Activated naive CD8-positive, alpha-beta T cell treated with anti-CD3 and anti-CD28 coated beads, Interleukin-2, amount 10 ng/mL, durations not matched to agents 7 days and 5 days (primary cell): ENCODE measurements at regions not wholly inside any gene's neighbourhood (a gene's known extent, or its start where the extent isn't known, plus 50 kb on each side); places are given as distances from the start of the nearest gene placed in this dataset.

ENCODE experiments used
- ATAC-seq: fragments of 150-1000 bp; cut with Tn5 transposase; one replicate; pipeline ENCODE4 v1.10.0; 2021; ENCODE audit warnings: low read depth, moderate library complexity
- POLR2A ChIA-PET: fragments of 350-600 bp; sonication (Branson Sonifier 250); formaldehyde crosslinking; loops from one replicate; lab custom pipeline; 2021; ENCODE audit warnings: antibody characterized with exemption; lab: Charles Lee
- DNase-seq: peaks from one replicate; pipeline ENCODE4 v3.0.0; 2021
- H3K27ac Mint-ChIP-seq: one replicate; pipeline ENCODE4 v1.8.0; 2022; ENCODE audit warnings: mild to moderate bottlenecking, mixed read lengths
- H3K27me3 Mint-ChIP-seq: one replicate; pipeline ENCODE4 v1.8.0; 2022; ENCODE audit warnings: mild to moderate bottlenecking, moderate library complexity, mixed read lengths
- H3K36me3 Mint-ChIP-seq: one replicate; pipeline ENCODE4 v1.8.0; 2021; ENCODE audit warnings: mild to moderate bottlenecking, mixed read lengths
- H3K4me1 Mint-ChIP-seq: one replicate; pipeline ENCODE4 v1.8.0; 2021; ENCODE audit warnings: mixed read lengths
- H3K4me3 Mint-ChIP-seq: one replicate; pipeline ENCODE4 v1.8.0; 2022; ENCODE audit warnings: mild to moderate bottlenecking, moderate library complexity, mixed read lengths
- H3K9me3 Mint-ChIP-seq: one replicate; pipeline ENCODE4 v1.8.0; 2021; ENCODE audit warnings: mixed read lengths

DNA sequence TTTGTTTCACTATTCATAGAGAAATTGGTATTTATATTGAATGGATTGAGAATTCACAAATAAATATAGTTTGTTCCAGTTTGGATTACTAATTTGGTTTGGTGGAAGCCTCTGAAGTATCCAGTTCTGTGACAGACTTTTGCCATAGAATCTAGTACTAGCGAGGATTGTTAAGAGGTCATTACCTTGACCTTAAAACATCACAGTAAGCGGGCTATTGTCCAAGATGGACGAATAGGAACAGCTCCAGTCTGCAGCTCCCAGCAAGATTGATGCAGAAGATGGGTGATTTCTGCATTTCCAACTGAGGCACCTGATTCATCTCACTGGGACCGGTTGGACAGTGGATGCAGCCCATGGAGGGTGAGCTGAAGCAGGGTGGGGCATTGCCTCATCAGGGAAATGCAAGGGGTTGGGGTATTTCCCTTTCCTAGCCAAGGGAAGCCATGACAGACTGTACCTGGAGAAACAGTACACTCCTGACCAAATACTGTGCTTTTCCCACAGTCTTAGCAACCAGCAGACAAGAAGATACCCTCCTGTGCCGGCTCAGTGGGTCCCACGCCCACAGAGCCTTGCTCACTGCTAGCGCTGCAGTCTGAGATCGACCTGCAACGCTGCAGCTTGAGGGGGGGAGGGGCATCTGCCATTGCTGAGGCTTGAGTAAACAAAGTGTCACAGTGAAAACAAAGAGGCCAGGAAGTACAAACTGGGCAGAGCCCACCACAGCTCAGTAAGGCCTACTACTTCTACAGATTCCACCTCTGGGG lies 66.4 kb upstream of the NEDD9 start:
- DNase-seq (no peak), ATAC-seq (no peak)
- peaks cover 17% of the 10 kb centered on the region for H3K9me3 Mint-ChIP-seq
- peaks cover 22% of the 10 kb centered on the region for H3K4me1 Mint-ChIP-seq
- POLR2A ChIA-PET, result no interaction called here
- H3K36me3 Mint-ChIP-seq, result peaks cover 89% of the 10 kb centered on the region
- H3K27ac Mint-ChIP-seq, result no peak overlapping the region
- no peak overlapping the region for H3K4me3 Mint-ChIP-seq
- no peaks in the 10 kb centered on the region for H3K27me3 Mint-ChIP-seq

GRCh38 chr6:11297376-11297729 lies 64.9 kb upstream of the NEDD9 start:
- peaks cover 84% of the 10 kb centered on the region for H3K36me3 Mint-ChIP-seq

DNA sequence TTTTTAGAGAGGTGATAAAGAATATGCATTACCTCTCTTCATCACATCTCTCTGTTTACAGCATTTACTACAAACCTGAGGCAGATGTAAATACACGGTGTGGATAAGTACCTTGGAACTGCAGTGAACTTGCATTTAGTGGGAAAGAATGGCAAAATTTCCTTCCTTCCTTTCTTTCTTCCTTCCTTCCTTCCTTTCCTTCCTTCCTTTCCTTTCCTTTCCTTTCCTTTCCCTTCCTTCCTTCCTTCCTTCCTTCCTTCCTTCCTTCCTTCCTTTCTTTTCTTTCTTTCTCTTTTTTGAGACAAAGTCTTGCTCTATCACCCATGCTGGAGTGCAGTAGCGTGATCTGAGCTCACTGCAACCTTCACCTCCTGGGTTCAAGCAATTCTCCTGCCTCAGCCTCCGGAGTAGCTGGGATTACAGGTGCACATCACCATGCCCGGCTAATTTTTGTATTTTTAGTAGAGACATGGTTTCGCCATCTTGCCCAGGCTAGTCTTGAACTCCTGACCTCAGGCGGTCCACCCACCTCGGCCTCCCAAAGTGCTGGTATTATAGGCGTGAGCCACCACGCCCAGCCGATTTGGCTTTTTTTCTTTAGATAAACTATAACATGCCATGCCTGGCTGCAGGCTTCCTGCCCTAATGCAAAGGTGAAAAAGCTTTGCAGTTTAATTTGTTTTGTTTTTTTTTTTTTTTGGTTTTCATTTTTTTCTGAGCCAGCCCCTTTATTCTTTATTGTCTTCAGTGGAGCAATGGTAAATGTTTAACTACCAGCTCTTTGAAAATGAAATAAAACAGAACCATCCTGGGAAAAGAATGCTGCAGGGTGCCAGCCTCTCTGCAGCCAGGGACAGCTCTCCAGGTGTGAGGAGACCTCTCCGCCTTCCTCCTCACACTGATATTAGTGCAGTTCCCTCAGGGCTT lies 64.2 kb upstream of the NEDD9 start:
- peaks cover 82% of the 10 kb centered on the region for H3K36me3 Mint-ChIP-seq
- H3K27ac Mint-ChIP-seq, result no peak overlapping the region
- POLR2A ChIA-PET, result no interaction called here
- H3K4me1 Mint-ChIP-seq, result peaks cover 34% of the 10 kb centered on the region
- DNase-seq (no peak), ATAC-seq (no peak)
- peaks cover 15% of the 10 kb centered on the region for H3K9me3 Mint-ChIP-seq
- no peaks in the 10 kb centered on the region for H3K27me3 Mint-ChIP-seq
- no peak overlapping the region for H3K4me3 Mint-ChIP-seq

More at GRCh38 chr6:11297376-11297729, 64.9 kb upstream of the NEDD9 start:
- no peak for ATAC-seq
- DNase-seq, result no peak
- H3K27me3 Mint-ChIP-seq, result no peaks in the 10 kb centered on the region
- no peak overlapping the region for H3K4me3 Mint-ChIP-seq
- POLR2A ChIA-PET, result no interaction called here
- peaks cover 30% of the 10 kb centered on the region for H3K4me1 Mint-ChIP-seq
- H3K27ac Mint-ChIP-seq, result no peak overlapping the region
- H3K9me3 Mint-ChIP-seq, result peaks cover 17% of the 10 kb centered on the region

DNA sequence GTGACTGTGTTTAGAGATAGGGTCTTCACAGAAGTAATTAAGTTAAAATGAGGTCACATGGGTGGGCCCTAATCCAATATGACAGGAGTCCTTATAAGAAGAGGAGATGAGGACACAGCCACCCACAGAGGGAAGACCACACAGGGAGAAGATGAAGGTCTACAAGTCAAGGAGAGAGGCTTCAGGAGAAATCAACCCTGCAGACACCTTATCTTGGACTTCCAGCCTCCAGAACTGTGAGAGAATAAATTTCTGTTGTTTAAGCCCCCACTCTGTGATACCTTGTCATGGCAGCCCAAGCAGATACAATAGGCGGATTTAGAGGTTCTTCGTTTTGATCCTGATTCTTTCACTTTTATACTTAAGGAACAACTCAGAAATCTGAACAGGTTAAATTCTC lies 63.5 kb upstream of the NEDD9 start:
- POLR2A ChIA-PET, result no interaction called here
- H3K4me3 Mint-ChIP-seq, result no peak overlapping the region
- no peak overlapping the region for H3K27ac Mint-ChIP-seq
- H3K27me3 Mint-ChIP-seq, result no peaks in the 10 kb centered on the region
- H3K36me3 Mint-ChIP-seq, result peaks cover 78% of the 10 kb centered on the region
- H3K9me3 Mint-ChIP-seq, result peaks cover 10% of the 10 kb centered on the region
- H3K4me1 Mint-ChIP-seq, result peaks cover 30% of the 10 kb centered on the region
- no peak for ATAC-seq
- no peak for DNase-seq

DNA sequence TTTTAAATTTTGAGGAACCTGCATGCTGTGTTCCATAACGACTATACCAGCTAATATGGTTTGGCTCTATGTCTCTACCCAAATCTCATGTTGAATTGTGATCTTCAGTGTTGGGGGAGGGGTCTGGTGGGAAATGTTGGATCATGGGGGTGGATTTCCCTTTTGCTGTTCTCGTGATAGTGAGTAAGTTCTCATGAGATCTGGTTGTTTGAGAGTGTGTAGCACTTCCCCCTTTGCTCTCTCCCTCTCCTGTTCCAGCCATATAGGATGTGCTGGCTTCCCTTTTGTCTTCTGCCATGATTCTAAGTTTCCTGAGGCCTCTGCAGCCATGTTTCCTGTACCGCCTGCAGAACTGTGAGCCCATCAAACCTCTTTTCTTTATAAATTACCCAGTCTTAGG lies 61.8 kb upstream of the NEDD9 start:
- Mint-ChIP-seq H3K27me3 (no peaks in the 10 kb centered on the region), H3K4me3 (no peak overlapping the region)
- POLR2A ChIA-PET, result no interaction called here

GRCh38 chr6:11292594-11293236 lies 60.2 kb upstream of the NEDD9 start:
- Mint-ChIP-seq H3K4me1 (peaks cover 22% of the 10 kb centered on the region), H3K36me3 (peaks cover 77% of the 10 kb centered on the region), H3K4me3 (no peak overlapping the region), H3K27me3 (no peaks in the 10 kb centered on the region), H3K9me3 (peaks cover 13% of the 10 kb centered on the region), H3K27ac (no peak overlapping the region)
- DNase-seq (no peak), ATAC-seq (no peak)
- POLR2A ChIA-PET, result interaction anchor here (0.9 kb wide), 1 partner anchor 88 kb away, joined by 3 read pairs; no protein-coding TSS in a partner anchor

More for the DNA sequence above, 61.8 kb upstream of the NEDD9 start:
- ATAC-seq (no peak), DNase-seq (no peak)
- Mint-ChIP-seq H3K4me1 (peaks cover 22% of the 10 kb centered on the region), H3K27ac (no peak overlapping the region), H3K36me3 (peaks cover 77% of the 10 kb centered on the region), H3K9me3 (peaks cover 7% of the 10 kb centered on the region)

DNA sequence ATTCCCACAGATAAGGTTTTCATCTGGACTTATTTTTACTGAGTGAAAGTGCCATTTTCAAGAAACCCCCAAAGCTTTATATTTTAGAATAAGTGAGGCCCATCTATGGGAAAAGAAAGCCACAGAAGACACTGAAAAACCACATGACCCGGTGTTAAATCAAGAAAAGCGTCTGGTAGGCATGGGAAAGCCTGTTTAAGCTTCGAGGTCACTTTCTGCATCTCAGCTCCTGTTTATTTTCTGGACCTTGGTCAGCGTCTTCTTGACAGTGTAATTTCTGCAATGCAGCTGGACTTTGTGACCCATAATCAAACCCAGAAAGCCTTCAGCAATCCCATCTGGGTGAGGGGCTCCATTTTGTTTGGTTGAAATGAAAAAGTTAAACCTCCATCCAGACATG lies 59.6 kb upstream of the NEDD9 start:
- no peak overlapping the region for H3K4me3 Mint-ChIP-seq
- no peak for ATAC-seq
- no peak for DNase-seq
- peaks cover 20% of the 10 kb centered on the region for H3K4me1 Mint-ChIP-seq
- no peak overlapping the region for H3K27ac Mint-ChIP-seq
- no peaks in the 10 kb centered on the region for H3K27me3 Mint-ChIP-seq
- H3K36me3 Mint-ChIP-seq, result peaks cover 74% of the 10 kb centered on the region
- POLR2A ChIA-PET, result interaction anchor here (0.8 to 0.9 kb wide), 2 partner anchors 12 to 89 kb away, joined by 3 read pairs; no protein-coding TSS in a partner anchor
- peaks cover 13% of the 10 kb centered on the region for H3K9me3 Mint-ChIP-seq

DNA sequence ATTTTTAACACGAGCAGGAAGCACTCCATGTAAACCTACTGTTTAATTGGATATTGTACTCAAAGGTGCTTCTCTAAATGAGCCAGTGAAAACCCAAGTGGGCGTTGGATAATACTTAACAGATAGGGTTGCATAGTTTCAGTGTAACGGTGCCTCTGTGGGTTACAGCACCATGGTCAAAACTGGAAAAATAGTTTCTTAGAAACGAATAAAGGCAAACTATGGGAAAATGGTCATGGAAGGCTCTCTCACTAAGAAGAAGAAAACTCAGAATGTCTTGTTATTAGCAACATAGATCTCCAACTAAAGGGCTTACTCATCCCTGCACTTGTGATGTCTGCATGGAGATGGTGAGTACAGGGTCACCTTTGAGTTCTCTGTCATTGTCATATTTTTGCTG lies 59.1 kb upstream of the NEDD9 start:
- Mint-ChIP-seq H3K9me3 (peaks cover 14% of the 10 kb centered on the region), H3K36me3 (peaks cover 73% of the 10 kb centered on the region), H3K27me3 (no peaks in the 10 kb centered on the region), H3K4me1 (peaks cover 20% of the 10 kb centered on the region), H3K4me3 (no peak overlapping the region), H3K27ac (no peak overlapping the region)
- no peak for ATAC-seq
- DNase-seq, result no peak
- POLR2A ChIA-PET, result interaction anchor here (0.8 to 0.9 kb wide), 2 partner anchors 12 to 89 kb away, joined by 3 read pairs; no protein-coding TSS in a partner anchor

- Mint-ChIP-seq H3K36me3 (peaks cover 68% of the 10 kb centered on the region), H3K4me1 (peaks cover 25% of the 10 kb centered on the region)
These were observed 57.6 kb upstream of the NEDD9 start for GRCh38 chr6:11290027-11290426.

DNA sequence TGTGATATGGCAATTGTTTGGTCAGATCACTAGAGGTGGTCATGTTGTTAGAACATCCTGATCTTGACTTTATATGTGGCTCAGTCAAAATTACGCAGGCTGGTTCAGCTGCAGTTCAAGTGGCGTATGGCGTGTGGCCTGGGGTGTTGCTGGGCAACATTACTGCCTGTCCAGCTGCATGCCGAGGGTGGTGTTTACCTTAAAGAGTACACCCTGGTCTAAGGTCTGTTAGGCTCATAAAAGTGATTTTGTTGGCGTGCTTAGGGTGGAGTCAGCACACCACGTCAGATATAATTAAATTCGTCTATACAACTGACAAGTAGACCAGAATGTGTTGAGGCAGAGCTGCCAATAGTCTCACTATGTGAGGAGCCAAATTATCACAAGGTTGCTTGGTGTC lies 55.6 kb upstream of the NEDD9 start:
- POLR2A ChIA-PET, result interaction anchor here (1.3 kb wide), 1 partner anchor 29 kb away, joined by 3 read pairs; no protein-coding TSS in a partner anchor
- H3K27ac Mint-ChIP-seq, result no peak overlapping the region

More at GRCh38 chr6:11290027-11290426, 57.6 kb upstream of the NEDD9 start:
- no peak for DNase-seq
- H3K27me3 Mint-ChIP-seq, result no peaks in the 10 kb centered on the region
- ATAC-seq, result no peak
- H3K27ac Mint-ChIP-seq, result no peak overlapping the region
- POLR2A ChIA-PET, result no interaction called here
- no peak overlapping the region for H3K4me3 Mint-ChIP-seq
- H3K9me3 Mint-ChIP-seq, result peaks cover 8% of the 10 kb centered on the region

GRCh38 chr6:11284996-11285395 lies 52.5 kb upstream of the NEDD9 start:
- H3K4me3 Mint-ChIP-seq, result no peak overlapping the region
- DNase-seq (no peak), ATAC-seq (no peak)
- no peak overlapping the region for H3K27ac Mint-ChIP-seq
- H3K9me3 Mint-ChIP-seq, result peaks cover 8% of the 10 kb centered on the region
- no peaks in the 10 kb centered on the region for H3K27me3 Mint-ChIP-seq
- H3K4me1 Mint-ChIP-seq, result peaks cover 6% of the 10 kb centered on the region
- peaks cover 43% of the 10 kb centered on the region for H3K36me3 Mint-ChIP-seq
- POLR2A ChIA-PET, result interaction anchor here (0.6 kb wide), 1 partner anchor 40 kb away, joined by 4 read pairs; no protein-coding TSS in a partner anchor

More for the DNA sequence above, 55.6 kb upstream of the NEDD9 start:
- no peak for ATAC-seq
- DNase-seq, result no peak
- Mint-ChIP-seq H3K4me3 (no peak overlapping the region), H3K4me1 (peaks cover 17% of the 10 kb centered on the region), H3K27me3 (no peaks in the 10 kb centered on the region), H3K9me3 (peaks cover 8% of the 10 kb centered on the region), H3K36me3 (peaks cover 53% of the 10 kb centered on the region)

GRCh38 chr6:11283629-11284028 lies 51.2 kb upstream of the NEDD9 start:
- H3K4me3 Mint-ChIP-seq, result no peak overlapping the region
- POLR2A ChIA-PET, result no interaction called here
- H3K4me1 Mint-ChIP-seq, result peaks cover 7% of the 10 kb centered on the region

DNA sequence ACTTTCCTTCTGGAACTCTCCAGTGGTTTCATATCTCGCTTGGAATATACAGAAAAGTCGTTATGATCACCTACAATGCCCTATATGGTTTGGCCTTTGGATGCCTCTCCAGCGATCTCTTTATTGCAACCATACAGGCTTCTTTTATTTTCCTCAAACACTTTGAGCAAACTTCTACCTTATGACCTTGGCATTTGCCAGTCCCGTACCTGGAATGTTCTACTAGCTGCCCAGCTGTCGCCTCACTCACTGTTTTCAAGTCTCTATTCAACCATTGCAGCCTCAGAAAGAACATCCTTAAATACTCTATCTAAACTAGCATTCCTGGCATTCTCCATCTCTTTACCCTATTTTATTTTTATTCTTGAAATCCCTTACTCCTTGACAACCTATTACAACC lies 50.4 kb upstream of the NEDD9 start:
- Mint-ChIP-seq H3K27ac (no peak overlapping the region), H3K27me3 (no peaks in the 10 kb centered on the region), H3K9me3 (peaks cover 4% of the 10 kb centered on the region), H3K4me1 (peaks cover 14% of the 10 kb centered on the region), H3K4me3 (no peak overlapping the region), H3K36me3 (peaks cover 45% of the 10 kb centered on the region)
- DNase-seq, result no peak
- POLR2A ChIA-PET, result no interaction called here
- ATAC-seq, result no peak

More at GRCh38 chr6:11283629-11284028, 51.2 kb upstream of the NEDD9 start:
- Mint-ChIP-seq H3K9me3 (peaks cover 8% of the 10 kb centered on the region), H3K27me3 (no peaks in the 10 kb centered on the region), H3K36me3 (peaks cover 44% of the 10 kb centered on the region), H3K27ac (no peak overlapping the region)
- DNase-seq (no peak), ATAC-seq (no peak)
